Chondrocyte (in vitro differentiated cells): ENCODE measurements at regions not wholly inside any gene's neighbourhood (a gene's known extent, or its start where the extent isn't known, plus 50 kb on each side); places are given as distances from the start of the nearest gene placed in this dataset.

Experiments used
- DNase-seq: peaks from one replicate; pipeline ENCODE4 v3.0.0; 2021; ENCODE audit warnings: mixed read lengths, low spot score
- H3K27ac Mint-ChIP-seq: one replicate; pipeline ENCODE4 v1.8.0; 2021; ENCODE audit warnings: mild to moderate bottlenecking, moderate library complexity, mixed read lengths; ENCODE audit not compliant: unreplicated experiment
- H3K27me3 Mint-ChIP-seq: 2 replicates; pipeline ENCODE4 v1.8.0; 2021; ENCODE audit warnings: low read depth, mixed read lengths
- H3K36me3 Mint-ChIP-seq: 2 replicates; pipeline ENCODE4 v1.8.0; 2021; ENCODE audit warnings: low read depth, mixed read lengths
- H3K4me1 Mint-ChIP-seq: 2 replicates; pipeline ENCODE4 v1.8.0; 2021; ENCODE audit warnings: low read depth, mild to moderate bottlenecking, mixed read lengths
- H3K4me3 Mint-ChIP-seq: one replicate; pipeline ENCODE4 v1.8.0; 2021; ENCODE audit warnings: mild to moderate bottlenecking, moderate library complexity, mixed read lengths; ENCODE audit not compliant: unreplicated experiment
- H3K9me3 Mint-ChIP-seq: 2 replicates; pipeline ENCODE4 v1.8.0; 2021; ENCODE audit warnings: low read depth, mixed read lengths
- CTCF ChIP-seq: fragments of 200-600 bp; sonication (generic); IDR thresholded peaks from 2 replicates; pipeline ENCODE4 v1.5.0; 2021; ENCODE audit warnings: antibody characterized with exemption, mild to moderate bottlenecking, moderate library complexity

- no peak for TF ChIP-seq CTCF
- Mint-ChIP-seq H3K36me3 (no peaks in the 10 kb centered on the region), H3K9me3 (peaks cover 13% of the 10 kb centered on the region), H3K4me3 (no peak overlapping the region), H3K27ac (no peak overlapping the region), H3K27me3 (no peaks in the 10 kb centered on the region), H3K4me1 (no peaks in the 10 kb centered on the region)
- DNase-seq, result no peak
These were observed 712.4 kb downstream of the TBC1D22A start for GRCh38 chr22:47474895-47475294.

DNA sequence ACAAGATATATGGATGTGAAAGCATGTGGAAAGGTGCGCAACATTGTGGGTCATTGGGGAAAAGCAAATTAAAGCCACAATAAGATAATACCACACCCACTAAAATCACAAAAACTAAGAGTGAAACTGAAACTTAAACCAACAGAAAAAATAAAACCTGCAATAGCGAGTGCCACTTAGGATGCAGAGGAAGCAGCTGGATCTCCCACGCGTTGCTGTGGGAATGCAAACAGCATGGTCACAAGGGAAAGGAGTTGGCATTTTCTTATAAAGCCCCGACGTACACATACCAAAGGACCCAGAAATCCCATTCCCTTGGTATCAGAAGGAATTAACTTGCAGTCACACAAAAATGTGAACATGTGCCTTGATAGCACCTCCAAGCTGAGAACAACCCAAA is 712.0 kb downstream of the TBC1D22A start:
- Mint-ChIP-seq H3K36me3 (no peaks in the 10 kb centered on the region), H3K4me1 (no peaks in the 10 kb centered on the region), H3K9me3 (peaks cover 17% of the 10 kb centered on the region), H3K27ac (no peak overlapping the region), H3K27me3 (no peaks in the 10 kb centered on the region), H3K4me3 (no peak overlapping the region)
- no peak for DNase-seq
- no peak for TF ChIP-seq CTCF

DNA sequence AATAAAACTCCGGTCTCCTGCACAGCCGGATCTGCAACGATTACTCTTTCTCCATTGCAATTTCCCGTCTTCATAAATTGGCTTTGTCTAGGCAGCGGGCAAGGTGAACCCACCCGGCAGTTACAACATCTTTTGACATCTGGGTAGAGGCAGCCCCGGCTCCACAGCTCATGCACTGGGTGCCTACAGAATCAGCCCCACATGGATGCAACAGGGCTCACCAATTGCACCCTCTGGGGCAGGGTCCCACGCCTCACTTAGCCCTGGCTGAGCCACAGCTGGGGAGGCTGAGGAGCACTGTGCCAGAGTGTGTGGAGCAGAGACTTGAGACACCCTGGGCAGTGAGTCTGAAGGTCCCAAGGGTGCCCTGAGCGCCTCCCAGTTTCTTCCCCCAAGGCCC is 710.2 kb downstream of the TBC1D22A start:
- H3K36me3 Mint-ChIP-seq, result no peaks in the 10 kb centered on the region
- H3K27me3 Mint-ChIP-seq, result no peaks in the 10 kb centered on the region
- H3K4me1 Mint-ChIP-seq, result no peaks in the 10 kb centered on the region
- H3K9me3 Mint-ChIP-seq, result peaks cover 26% of the 10 kb centered on the region
- DNase-seq, result no peak
- TF ChIP-seq CTCF, result no peak
- no peak overlapping the region for H3K4me3 Mint-ChIP-seq
- no peak overlapping the region for H3K27ac Mint-ChIP-seq

GRCh38 chr22:47471406-47471805 is 709.0 kb downstream of the TBC1D22A start:
- Mint-ChIP-seq H3K4me1 (no peaks in the 10 kb centered on the region), H3K4me3 (no peak overlapping the region), H3K27ac (no peak overlapping the region), H3K36me3 (no peaks in the 10 kb centered on the region), H3K27me3 (no peaks in the 10 kb centered on the region), H3K9me3 (peaks cover 36% of the 10 kb centered on the region)
- no peak for DNase-seq
- no peak for TF ChIP-seq CTCF

GRCh38 chr22:47465809-47466208 is 703.4 kb downstream of the TBC1D22A start:
- Mint-ChIP-seq H3K4me1 (no peaks in the 10 kb centered on the region), H3K9me3 (peaks cover 49% of the 10 kb centered on the region), H3K36me3 (no peaks in the 10 kb centered on the region), H3K27ac (no peak overlapping the region), H3K27me3 (no peaks in the 10 kb centered on the region), H3K4me3 (no peak overlapping the region)
- no peak for DNase-seq
- TF ChIP-seq CTCF, result no peak
